HCT116 (cell line): ENCODE measurements at regions not wholly inside any gene's neighbourhood (a gene's known extent, or its start where the extent isn't known, plus 50 kb on each side); places are given as distances from the start of the nearest gene placed in this dataset.

ENCODE experiments used
- ATAC-seq: fragments of 200-7000 bp; cut with Tn5 transposase; 2 replicates; pipeline ENCODE4 v1.9.1; 2020; ENCODE audit warnings: mild to moderate bottlenecking, moderate library complexity
- BruUV-seq: library from RNA; stranded (reverse); fragments of 400-500 nt; replicated peaks from 2 replicates; lab custom pipeline; 2021; lab: Mats Ljungman, UMichigan
- CTCF ChIA-PET: fragments of 300-600 bp; sonication (Branson Sonifier 250); formaldehyde crosslinking; loops from one replicate; lab custom pipeline; 2021; ENCODE audit warnings: antibody characterized with exemption; lab: Charles Lee
- POLR2A ChIA-PET: fragments of 300-600, 350-600 bp; sonication (Branson Sonifier 250); formaldehyde crosslinking; loops from one replicate; lab custom pipeline; 2021; ENCODE audit warnings: antibody characterized with exemption; lab: Charles Lee
- RAD21 ChIA-PET, 2 experiments: fragments of 300-600 bp; sonication (Branson Sonifier 250); formaldehyde crosslinking; loops; one replicate each; lab custom pipeline; 2023; ENCODE audit warnings: low total read pairs in 2 of 2; ENCODE audit not compliant: uncharacterized antibody in 2 of 2, unreplicated experiment in 2 of 2, low non-redundant PET in 1 of 2; lab: Charles Lee
- DNase-seq: peaks from one replicate; pipeline ENCODE4 v3.0.0-alpha.2; 2010; ENCODE audit warnings: low read depth, low spot score
- H2AFZ ChIP-seq: fragments of 200-600 bp; shearing (Covaris generic), sonication (generic); 2 replicates; pipeline ENCODE4 v1.6.1; 2017; ENCODE audit warnings: low read depth, mixed run types, mixed read lengths, antibody characterized with exemption, low read length; ENCODE audit not compliant: poor library complexity, severe bottlenecking
- H3K27ac ChIP-seq: 2 replicates; pipeline ENCODE4 v1.5.1; 2012; ENCODE audit warnings: low read depth, low read length
- H3K27me3 ChIP-seq: fragments of 200-600 bp; sonication (generic); 2 replicates; pipeline ENCODE4 v1.6.1; 2016; ENCODE audit warnings: mixed run types, low read length, mixed read lengths; ENCODE audit not compliant: insufficient read depth
- H3K36me3 ChIP-seq, 2 experiments: fragments of 200-500 bp in 1 of 2; fragments of 200-600 bp in 1 of 2; sonication (Bioruptor generic) in 1 of 2; sonication (generic) in 1 of 2; 2 replicates each; pipeline versions ENCODE4 v1.5.1 to v1.6.1; 2014 to 2016; ENCODE audit warnings: low read length in 2 of 2, inconsistent platforms in 1 of 2, mixed read lengths in 1 of 2, mixed run types in 1 of 2; ENCODE audit not compliant: insufficient read depth in 2 of 2, control insufficient read depth in 1 of 2
- H3K4me1 ChIP-seq, 2 experiments: fragments of 200-600 bp in 1 of 2; sonication (generic) in 1 of 2; 2 replicates each; pipeline versions ENCODE4 v1.5.1 to v1.6.1; 2012 to 2017; ENCODE audit warnings: low read length in 2 of 2, inconsistent platforms in 1 of 2, mild to moderate bottlenecking in 1 of 2, mixed read lengths in 1 of 2, mixed run types in 1 of 2, moderate library complexity in 1 of 2; ENCODE audit not compliant: insufficient read depth in 2 of 2, control insufficient read depth in 1 of 2
- H3K4me2 ChIP-seq: fragments of 200-600 bp; sonication (generic); 2 replicates; pipeline ENCODE4 v1.6.1; 2017; ENCODE audit warnings: mixed run types, low read length, mixed read lengths
- H3K4me3 ChIP-seq, 2 experiments: fragments of 200-600 bp in 1 of 2; sonication (generic) in 1 of 2; replicated peaks in 1 of 2; 2 replicates each; pipeline ENCODE4 v1.5.1; 2011 to 2016; ENCODE audit warnings: low read length in 2 of 2, control low read depth in 1 of 2, low read depth in 1 of 2, mild to moderate bottlenecking in 1 of 2, mixed read lengths in 1 of 2, mixed run types in 1 of 2
- H3K79me2 ChIP-seq: fragments of 200-600 bp; sonication (generic); 2 replicates; pipeline ENCODE4 v1.6.1; 2017; ENCODE audit warnings: mild to moderate bottlenecking, mixed run types, low read length, moderate library complexity, mixed read lengths; ENCODE audit not compliant: insufficient read depth
- H3K9ac ChIP-seq: fragments of 200-600 bp; sonication (generic); 2 replicates; pipeline ENCODE4 v1.6.1; 2016; ENCODE audit warnings: low read length, mixed read lengths
- H3K9me2 ChIP-seq: fragments of 200-600 bp; sonication (generic), shearing (Covaris generic); 2 replicates; pipeline ENCODE4 v1.6.1; 2017; ENCODE audit warnings: mixed run types, mild to moderate bottlenecking, moderate library complexity; ENCODE audit not compliant: insufficient read depth
- H3K9me3 ChIP-seq, 2 experiments: fragments of 200-500 bp in 1 of 2; fragments of 200-600 bp in 1 of 2; sonication (Bioruptor generic) in 1 of 2; sonication (generic) in 1 of 2; 2 replicates each; pipeline ENCODE4 v1.6.1; 2014 to 2017; ENCODE audit warnings: low read length in 2 of 2, mixed read lengths in 2 of 2, inconsistent platforms in 1 of 2, low read depth in 1 of 2, mild to moderate bottlenecking in 1 of 2, mixed run types in 1 of 2, moderate library complexity in 1 of 2; ENCODE audit not compliant: control insufficient read depth in 1 of 2, insufficient read depth in 1 of 2
- H4K20me1 ChIP-seq: fragments of 200-600 bp; sonication (generic), shearing (Covaris generic); 2 replicates; pipeline ENCODE4 v1.6.1; 2017; ENCODE audit warnings: mixed run types, mild to moderate bottlenecking, moderate library complexity; ENCODE audit not compliant: insufficient read depth
- CBX3 ChIP-seq: IDR thresholded peaks from 2 replicates; pipeline ENCODE4 v1.6.1; 2012; ENCODE audit warnings: low read depth
- CEBPB ChIP-seq: IDR thresholded peaks from 2 replicates; pipeline ENCODE4 v1.6.1; 2012; ENCODE audit warnings: low read depth
- FOSL1 ChIP-seq: IDR thresholded peaks from 2 replicates; pipeline ENCODE4 v1.6.1; 2012; ENCODE audit warnings: low read depth
- JUND ChIP-seq: IDR thresholded peaks from 2 replicates; pipeline ENCODE4 v1.6.1; 2012
- POLR2A ChIP-seq: IDR thresholded peaks from 2 replicates; pipeline ENCODE4 v1.7.0; 2011; ENCODE audit warnings: borderline replicate concordance; ENCODE audit not compliant: insufficient read depth, insufficient read length; ENCODE audit errors: extremely low read depth
- POLR2AphosphoS5 ChIP-seq: IDR thresholded peaks from 2 replicates; pipeline ENCODE4 v1.6.1; 2011; ENCODE audit warnings: mild to moderate bottlenecking, low read depth, low read length, moderate library complexity
- RAD21 ChIP-seq: IDR thresholded peaks from 2 replicates; pipeline ENCODE4 v1.6.1; 2012; ENCODE audit warnings: low read depth, mild to moderate bottlenecking
- REST ChIP-seq: IDR thresholded peaks from 2 replicates; pipeline ENCODE4 v1.6.1; 2012; ENCODE audit warnings: low read depth
- SIN3A ChIP-seq: IDR thresholded peaks from 2 replicates; pipeline ENCODE4 v1.6.1; 2012; ENCODE audit warnings: low read depth
- SP1 ChIP-seq: IDR thresholded peaks from 2 replicates; pipeline ENCODE4 v1.6.1; 2012; ENCODE audit warnings: low read depth
- SRF ChIP-seq: IDR thresholded peaks from 2 replicates; pipeline ENCODE4 v1.6.1; 2012; ENCODE audit warnings: low read depth
- TCF7L2 ChIP-seq: IDR thresholded peaks from 2 replicates; pipeline ENCODE4 v1.7.0; 2011; ENCODE audit warnings: borderline replicate concordance, inconsistent platforms; ENCODE audit not compliant: insufficient read depth, insufficient read length; ENCODE audit errors: extremely low read depth
- YY1 ChIP-seq: IDR thresholded peaks from 2 replicates; pipeline ENCODE4 v1.6.1; 2011; ENCODE audit warnings: low read length, low read depth, moderate library complexity, mild to moderate bottlenecking; ENCODE audit not compliant: insufficient replicate concordance; ENCODE audit errors: extremely low read depth
- ZBTB33 ChIP-seq: IDR thresholded peaks from 2 replicates; pipeline ENCODE4 v1.6.1; 2011; ENCODE audit warnings: mild to moderate bottlenecking, low read length, moderate library complexity; ENCODE audit not compliant: insufficient replicate concordance; ENCODE audit errors: extremely low read depth
- ZFX ChIP-seq: fragments of 450-650 bp; IDR thresholded peaks from 2 replicates; pipeline ENCODE4 v1.6.1; 2017
- intact Hi-C: fragments of 100-400 bp; cut with micrococcal nuclease; formaldehyde crosslinking; loops from 2 replicates; pipeline ENCODE4 v1.10.0; 2022
- TF ChIP-seq, protein P1 (sequence below): IDR thresholded peaks from 2 replicates; pipeline ENCODE4 v1.6.1; 2012
- TF ChIP-seq, protein P2 (sequence below), 3 experiments: fragments of 200-600 bp in 1 of 3; sonication (generic) in 1 of 3; IDR thresholded peaks in 2 of 3; conservative IDR thresholded peaks in 1 of 3; 2 replicates each; pipeline ENCODE4 v1.5.1; 2012 to 2017; ENCODE audit warnings: low read depth in 2 of 3, low read length in 2 of 3, antibody characterized with exemption in 1 of 3, borderline replicate concordance in 1 of 3, control low read depth in 1 of 3, mild to moderate bottlenecking in 1 of 3, mixed read lengths in 1 of 3, mixed run types in 1 of 3, moderate library complexity in 1 of 3; ENCODE audit not compliant: insufficient read depth in 1 of 3
- TF ChIP-seq, protein P3 (sequence below): IDR thresholded peaks from 2 replicates; pipeline ENCODE4 v1.6.1; 2012

DNA sequence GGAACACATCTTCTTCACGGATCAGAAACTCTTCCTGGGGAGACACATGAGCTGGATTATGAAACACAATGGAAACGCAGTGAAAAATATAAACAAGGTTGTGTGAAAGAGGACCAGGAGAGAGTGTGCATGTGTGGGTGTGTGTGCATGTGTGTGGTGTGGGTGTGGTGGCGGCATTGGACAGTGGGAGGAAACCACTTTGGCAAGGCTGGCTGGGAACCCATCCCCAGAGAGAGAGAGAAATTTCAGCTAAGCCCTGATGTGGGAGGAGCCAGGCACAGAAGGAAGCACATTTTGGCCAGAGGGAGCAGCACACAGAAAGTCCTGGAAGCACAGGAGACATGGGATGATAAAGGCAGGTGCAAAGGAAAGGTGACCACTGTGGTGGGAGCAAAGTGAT, 147.6 kb upstream of the COPS8 start (continued):
- TF ChIP-seq ZFX (no peak), YY1 (no peak), JUND (no peak), FOSL1 (no peak), SP1 (no peak), CEBPB (no peak)
- TF ChIP-seq, protein P1, sequence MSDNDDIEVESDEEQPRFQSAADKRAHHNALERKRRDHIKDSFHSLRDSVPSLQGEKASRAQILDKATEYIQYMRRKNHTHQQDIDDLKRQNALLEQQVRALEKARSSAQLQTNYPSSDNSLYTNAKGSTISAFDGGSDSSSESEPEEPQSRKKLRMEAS: no peak

DNA sequence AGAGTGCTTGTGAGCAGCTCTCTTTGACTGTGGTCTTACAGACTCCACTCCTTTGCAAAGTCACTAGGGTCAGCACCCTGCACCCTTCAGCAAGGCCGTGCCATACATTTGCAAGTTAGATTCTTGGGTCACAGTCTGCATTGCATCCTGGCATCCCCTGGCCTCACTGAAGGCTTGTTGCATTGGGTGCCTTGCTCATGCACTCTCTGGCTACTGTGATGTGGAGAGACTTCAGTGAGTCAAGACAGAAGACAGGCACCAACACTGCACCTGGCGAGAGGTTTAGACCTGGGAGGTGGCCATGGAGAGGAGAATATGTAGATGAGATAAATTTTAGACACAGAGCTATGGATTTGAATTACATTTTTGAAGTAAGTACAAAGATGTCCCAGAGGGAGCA, 146.4 kb upstream of the COPS8 start:
- RAD21 ChIA-PET: no interaction called here
- no peaks in the 10 kb centered on the region for H3K9me3 ChIP-seq
- H3K36me3 ChIP-seq: no peaks in the 10 kb centered on the region
- H3K4me1 ChIP-seq: no peaks in the 10 kb centered on the region
- H2AFZ ChIP-seq: no peak overlapping the region
- no peak overlapping the region for H3K4me2 ChIP-seq
- ATAC-seq (no peak), DNase-seq (no peak)
- no peaks in the 10 kb centered on the region for H3K9me2 ChIP-seq
- no peaks in the 10 kb centered on the region for H3K79me2 ChIP-seq
- no peak for TF ChIP-seq RAD21
- TF ChIP-seq, protein P1: no peak
- no peak for TF ChIP-seq ZBTB33
- TF ChIP-seq SP1: no peak
- TF ChIP-seq CBX3: no peak
- no peak for TF ChIP-seq SRF
- no peak for TF ChIP-seq REST
- TF ChIP-seq, protein P2, sequence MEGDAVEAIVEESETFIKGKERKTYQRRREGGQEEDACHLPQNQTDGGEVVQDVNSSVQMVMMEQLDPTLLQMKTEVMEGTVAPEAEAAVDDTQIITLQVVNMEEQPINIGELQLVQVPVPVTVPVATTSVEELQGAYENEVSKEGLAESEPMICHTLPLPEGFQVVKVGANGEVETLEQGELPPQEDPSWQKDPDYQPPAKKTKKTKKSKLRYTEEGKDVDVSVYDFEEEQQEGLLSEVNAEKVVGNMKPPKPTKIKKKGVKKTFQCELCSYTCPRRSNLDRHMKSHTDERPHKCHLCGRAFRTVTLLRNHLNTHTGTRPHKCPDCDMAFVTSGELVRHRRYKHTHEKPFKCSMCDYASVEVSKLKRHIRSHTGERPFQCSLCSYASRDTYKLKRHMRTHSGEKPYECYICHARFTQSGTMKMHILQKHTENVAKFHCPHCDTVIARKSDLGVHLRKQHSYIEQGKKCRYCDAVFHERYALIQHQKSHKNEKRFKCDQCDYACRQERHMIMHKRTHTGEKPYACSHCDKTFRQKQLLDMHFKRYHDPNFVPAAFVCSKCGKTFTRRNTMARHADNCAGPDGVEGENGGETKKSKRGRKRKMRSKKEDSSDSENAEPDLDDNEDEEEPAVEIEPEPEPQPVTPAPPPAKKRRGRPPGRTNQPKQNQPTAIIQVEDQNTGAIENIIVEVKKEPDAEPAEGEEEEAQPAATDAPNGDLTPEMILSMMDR (IDR thresholded peaks at IDR 0.05 in 2 of 3, conservative IDR thresholded peaks at IDR 0.05 in 1 of 3; ENCODE audit: borderline replicate concordance in 1 of 3, insufficient read depth in 1 of 3, low read depth in 2 of 3, low read length in 2 of 3): no peak
- no peak for TF ChIP-seq POLR2A
- no peak for TF ChIP-seq JUND
- TF ChIP-seq TCF7L2: no peak
- no peak for TF ChIP-seq POLR2AphosphoS5
- TF ChIP-seq FOSL1: no peak
- TF ChIP-seq, protein P3, sequence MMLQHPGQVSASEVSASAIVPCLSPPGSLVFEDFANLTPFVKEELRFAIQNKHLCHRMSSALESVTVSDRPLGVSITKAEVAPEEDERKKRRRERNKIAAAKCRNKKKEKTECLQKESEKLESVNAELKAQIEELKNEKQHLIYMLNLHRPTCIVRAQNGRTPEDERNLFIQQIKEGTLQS: no peak
- no peak for TF ChIP-seq SIN3A
- TF ChIP-seq YY1: no peak
- CTCF ChIA-PET: no interaction called here
- H4K20me1 ChIP-seq: no peaks in the 10 kb centered on the region
- no peak overlapping the region for H3K9ac ChIP-seq
- POLR2A ChIA-PET: no interaction called here
- no TSS peak for BruUV-seq
- intact Hi-C loops: no loop called here
- H3K4me3 ChIP-seq: no peak overlapping the region
- H3K27me3 ChIP-seq: peaks cover 54% of the 10 kb centered on the region
- no peak overlapping the region for H3K27ac ChIP-seq
